Panc1 (cell line): ENCODE measurements at regions not wholly inside any gene's neighbourhood (a gene's known extent, or its start where the extent isn't known, plus 50 kb on each side); places are given as distances from the start of the nearest gene placed in this dataset.

ENCODE experiments used
- POLR2AphosphoS5 ChIP-seq: IDR thresholded peaks from 2 replicates; pipeline ENCODE4 v1.6.1; 2012; ENCODE audit warnings: mild to moderate bottlenecking, low read depth, low read length, moderate library complexity
- SIN3A ChIP-seq: IDR thresholded peaks from 2 replicates; pipeline ENCODE4 v1.6.1; 2012; ENCODE audit warnings: low read depth, mild to moderate bottlenecking, low read length, moderate library complexity, borderline replicate concordance; ENCODE audit not compliant: insufficient read depth
- TCF7L2 ChIP-seq: IDR thresholded peaks from 2 replicates; pipeline ENCODE4 v1.6.1; 2011; ENCODE audit warnings: mild to moderate bottlenecking, low read depth, low read length, inconsistent platforms
- TF ChIP-seq, protein P1 (sequence below): fragments of 450-650 bp; IDR thresholded peaks from 2 replicates; pipeline ENCODE4 v1.5.1; 2017; ENCODE audit warnings: mild to moderate bottlenecking
- TF ChIP-seq, protein P2 (sequence below), 2 experiments: IDR thresholded peaks; 2 replicates each; pipeline ENCODE4 v1.6.1; 2011 to 2012; ENCODE audit warnings: low read depth in 2 of 2, control low read depth in 1 of 2, low read length in 1 of 2, mild to moderate bottlenecking in 1 of 2, moderate library complexity in 1 of 2; ENCODE audit not compliant: insufficient read depth in 1 of 2

DNA sequence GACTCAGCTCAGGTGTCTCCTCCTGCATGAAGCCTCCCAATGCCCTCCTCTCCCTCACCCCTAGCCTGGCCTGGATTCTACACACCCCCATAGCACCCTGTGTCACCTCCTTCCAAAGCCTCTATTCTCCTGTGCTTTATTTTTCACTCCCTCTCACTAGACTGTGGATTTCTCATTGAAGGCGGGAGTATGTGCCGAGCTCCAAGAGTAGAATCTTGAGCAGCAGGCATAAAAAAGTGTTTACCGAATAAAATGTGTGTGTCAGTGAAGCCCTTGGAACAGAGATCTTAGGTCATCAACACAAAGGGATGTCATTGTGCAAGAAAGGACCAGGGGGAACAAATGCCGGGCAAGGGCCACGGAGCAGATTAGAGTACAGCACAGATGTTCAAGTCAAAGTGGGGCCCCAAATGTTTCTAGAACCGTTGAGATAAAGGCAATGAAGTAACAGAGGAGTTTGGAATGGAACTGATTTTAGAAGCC, 106.1 kb upstream of the TMEM170B start:
- TF ChIP-seq POLR2AphosphoS5, result no peak
- TF ChIP-seq, protein P1, sequence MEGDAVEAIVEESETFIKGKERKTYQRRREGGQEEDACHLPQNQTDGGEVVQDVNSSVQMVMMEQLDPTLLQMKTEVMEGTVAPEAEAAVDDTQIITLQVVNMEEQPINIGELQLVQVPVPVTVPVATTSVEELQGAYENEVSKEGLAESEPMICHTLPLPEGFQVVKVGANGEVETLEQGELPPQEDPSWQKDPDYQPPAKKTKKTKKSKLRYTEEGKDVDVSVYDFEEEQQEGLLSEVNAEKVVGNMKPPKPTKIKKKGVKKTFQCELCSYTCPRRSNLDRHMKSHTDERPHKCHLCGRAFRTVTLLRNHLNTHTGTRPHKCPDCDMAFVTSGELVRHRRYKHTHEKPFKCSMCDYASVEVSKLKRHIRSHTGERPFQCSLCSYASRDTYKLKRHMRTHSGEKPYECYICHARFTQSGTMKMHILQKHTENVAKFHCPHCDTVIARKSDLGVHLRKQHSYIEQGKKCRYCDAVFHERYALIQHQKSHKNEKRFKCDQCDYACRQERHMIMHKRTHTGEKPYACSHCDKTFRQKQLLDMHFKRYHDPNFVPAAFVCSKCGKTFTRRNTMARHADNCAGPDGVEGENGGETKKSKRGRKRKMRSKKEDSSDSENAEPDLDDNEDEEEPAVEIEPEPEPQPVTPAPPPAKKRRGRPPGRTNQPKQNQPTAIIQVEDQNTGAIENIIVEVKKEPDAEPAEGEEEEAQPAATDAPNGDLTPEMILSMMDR, result no peak
- TF ChIP-seq, protein P2, sequence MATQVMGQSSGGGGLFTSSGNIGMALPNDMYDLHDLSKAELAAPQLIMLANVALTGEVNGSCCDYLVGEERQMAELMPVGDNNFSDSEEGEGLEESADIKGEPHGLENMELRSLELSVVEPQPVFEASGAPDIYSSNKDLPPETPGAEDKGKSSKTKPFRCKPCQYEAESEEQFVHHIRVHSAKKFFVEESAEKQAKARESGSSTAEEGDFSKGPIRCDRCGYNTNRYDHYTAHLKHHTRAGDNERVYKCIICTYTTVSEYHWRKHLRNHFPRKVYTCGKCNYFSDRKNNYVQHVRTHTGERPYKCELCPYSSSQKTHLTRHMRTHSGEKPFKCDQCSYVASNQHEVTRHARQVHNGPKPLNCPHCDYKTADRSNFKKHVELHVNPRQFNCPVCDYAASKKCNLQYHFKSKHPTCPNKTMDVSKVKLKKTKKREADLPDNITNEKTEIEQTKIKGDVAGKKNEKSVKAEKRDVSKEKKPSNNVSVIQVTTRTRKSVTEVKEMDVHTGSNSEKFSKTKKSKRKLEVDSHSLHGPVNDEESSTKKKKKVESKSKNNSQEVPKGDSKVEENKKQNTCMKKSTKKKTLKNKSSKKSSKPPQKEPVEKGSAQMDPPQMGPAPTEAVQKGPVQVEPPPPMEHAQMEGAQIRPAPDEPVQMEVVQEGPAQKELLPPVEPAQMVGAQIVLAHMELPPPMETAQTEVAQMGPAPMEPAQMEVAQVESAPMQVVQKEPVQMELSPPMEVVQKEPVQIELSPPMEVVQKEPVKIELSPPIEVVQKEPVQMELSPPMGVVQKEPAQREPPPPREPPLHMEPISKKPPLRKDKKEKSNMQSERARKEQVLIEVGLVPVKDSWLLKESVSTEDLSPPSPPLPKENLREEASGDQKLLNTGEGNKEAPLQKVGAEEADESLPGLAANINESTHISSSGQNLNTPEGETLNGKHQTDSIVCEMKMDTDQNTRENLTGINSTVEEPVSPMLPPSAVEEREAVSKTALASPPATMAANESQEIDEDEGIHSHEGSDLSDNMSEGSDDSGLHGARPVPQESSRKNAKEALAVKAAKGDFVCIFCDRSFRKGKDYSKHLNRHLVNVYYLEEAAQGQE (IDR thresholded peaks at IDR 0.05; ENCODE audit: insufficient read depth in 1 of 2, low read depth in 2 of 2, low read length in 1 of 2), result no peak
- no peak for TF ChIP-seq TCF7L2
- no peak for TF ChIP-seq SIN3A
